CD4-positive, alpha-beta T cell treated with Interleukin-21 for 1 hour (primary cell): ENCODE measurements at regions not wholly inside any gene's neighbourhood (a gene's known extent, or its start where the extent isn't known, plus 50 kb on each side); places are given as distances from the start of the nearest gene placed in this dataset.

Experiments
- DNase-seq: peaks from one replicate; pipeline ENCODE4 v3.0.0-alpha.2; 2020

- DNase-seq: no peak
These were observed 153.0 kb downstream of the UXS1 start for GRCh38 chr2:106041150-106041549.

- DNase-seq: no peak
These were observed 154.3 kb downstream of the UXS1 start for GRCh38 chr2:106039634-106040315.

DNA sequence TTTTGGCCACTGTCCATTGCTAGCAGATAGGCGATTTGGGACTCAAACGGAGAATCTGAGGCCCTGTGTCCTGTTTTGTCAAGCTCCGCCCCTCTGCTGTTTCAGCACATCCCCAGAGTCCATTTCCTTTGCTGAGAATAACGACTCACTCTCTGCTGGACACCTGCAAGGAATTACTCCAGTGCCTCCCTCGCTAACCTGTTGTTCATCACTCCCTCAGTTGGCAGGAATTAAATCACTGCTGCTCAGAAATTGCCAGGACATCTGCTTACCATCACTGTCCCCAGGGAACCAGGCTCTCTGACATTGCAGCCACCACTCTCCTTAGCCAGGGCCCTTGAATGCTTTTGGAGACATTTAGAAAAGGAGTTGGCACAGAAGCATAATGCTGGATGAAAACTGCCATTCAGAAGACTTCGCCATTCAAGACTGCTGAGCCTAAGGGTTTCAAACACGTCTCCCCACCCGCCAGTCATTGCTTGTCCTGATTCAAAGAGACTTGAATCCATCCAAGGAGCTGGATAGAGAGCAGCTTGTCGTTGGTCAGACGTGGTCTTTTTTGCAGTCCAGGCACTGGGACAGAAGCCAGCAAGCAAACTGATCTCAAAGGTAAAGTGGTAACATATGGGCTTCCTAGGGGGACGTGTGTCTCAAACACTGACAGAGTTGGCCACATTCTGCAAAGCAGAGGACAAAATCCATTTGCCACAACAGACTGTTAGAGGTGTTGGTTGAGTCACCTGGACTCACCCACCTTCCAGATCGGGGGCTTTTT, 155.3 kb downstream of the UXS1 start:
- no peak for DNase-seq

- DNase-seq: no peak
These were observed 156.2 kb downstream of the UXS1 start for GRCh38 chr2:106037932-106038331.

GRCh38 chr2:106037262-106037661, 156.8 kb downstream of the UXS1 start:
- no peak for DNase-seq

DNA sequence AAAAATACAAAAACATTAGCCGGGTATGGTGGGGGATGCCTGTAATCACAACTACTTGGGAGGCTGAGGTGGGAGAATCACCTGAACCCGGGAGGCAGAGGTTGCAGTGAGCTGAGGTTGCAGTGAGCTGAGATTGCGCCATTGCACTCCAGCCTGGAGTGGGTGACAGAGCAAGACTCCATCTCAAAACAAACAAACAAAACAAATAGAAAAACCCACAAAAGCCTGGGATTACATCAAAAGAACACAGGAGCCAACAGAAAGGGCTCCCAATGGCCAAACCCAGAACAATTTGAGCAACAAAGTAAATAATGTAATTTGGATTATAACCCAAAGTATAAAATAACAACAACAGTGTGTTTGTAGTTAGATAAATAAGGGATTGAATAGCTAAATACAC, 159.8 kb downstream of the UXS1 start:
- no peak for DNase-seq

DNA sequence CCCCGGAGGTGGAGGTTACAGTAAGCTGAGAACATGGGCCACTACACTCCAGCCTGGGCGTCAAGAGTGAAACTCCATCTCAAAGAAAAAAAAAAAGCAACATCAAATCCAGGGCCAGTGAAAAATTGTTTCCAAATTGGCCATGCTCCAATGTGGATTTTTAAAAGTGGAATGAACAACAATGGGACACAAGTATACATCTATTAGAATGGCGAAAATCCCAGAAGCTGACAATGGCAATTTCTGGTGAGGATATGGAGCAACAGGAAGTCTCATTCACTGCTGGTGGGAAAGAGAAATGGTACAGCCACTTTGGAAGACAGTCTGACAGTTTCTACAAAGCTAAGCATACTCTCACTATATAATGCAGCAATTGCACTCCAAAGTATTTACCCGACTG, 161.4 kb downstream of the UXS1 start:
- no peak for DNase-seq

GRCh38 chr2:106030287-106031268, 163.5 kb downstream of the UXS1 start:
- no peak for DNase-seq

DNA sequence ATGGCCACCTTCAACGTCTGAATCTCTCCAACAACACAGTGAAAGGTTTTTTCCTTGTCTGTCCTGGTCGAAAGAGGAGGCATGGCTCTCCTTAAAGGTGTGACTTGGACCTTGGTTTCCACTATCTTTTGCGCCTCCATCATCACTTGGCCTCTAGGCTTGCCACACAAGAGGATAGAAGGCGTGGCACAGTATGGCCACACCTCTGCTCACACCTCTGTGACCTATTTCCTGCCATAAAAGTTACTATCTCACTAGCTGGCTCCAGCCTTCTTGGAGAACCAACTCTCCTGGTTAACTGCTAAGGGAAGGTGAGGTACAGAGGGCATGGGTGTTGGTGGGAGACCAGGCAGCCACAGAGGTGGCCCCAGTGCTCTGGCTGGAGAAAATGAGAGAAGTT, 165.9 kb downstream of the UXS1 start:
- peak; percentile 6 for DNase-seq

DNA sequence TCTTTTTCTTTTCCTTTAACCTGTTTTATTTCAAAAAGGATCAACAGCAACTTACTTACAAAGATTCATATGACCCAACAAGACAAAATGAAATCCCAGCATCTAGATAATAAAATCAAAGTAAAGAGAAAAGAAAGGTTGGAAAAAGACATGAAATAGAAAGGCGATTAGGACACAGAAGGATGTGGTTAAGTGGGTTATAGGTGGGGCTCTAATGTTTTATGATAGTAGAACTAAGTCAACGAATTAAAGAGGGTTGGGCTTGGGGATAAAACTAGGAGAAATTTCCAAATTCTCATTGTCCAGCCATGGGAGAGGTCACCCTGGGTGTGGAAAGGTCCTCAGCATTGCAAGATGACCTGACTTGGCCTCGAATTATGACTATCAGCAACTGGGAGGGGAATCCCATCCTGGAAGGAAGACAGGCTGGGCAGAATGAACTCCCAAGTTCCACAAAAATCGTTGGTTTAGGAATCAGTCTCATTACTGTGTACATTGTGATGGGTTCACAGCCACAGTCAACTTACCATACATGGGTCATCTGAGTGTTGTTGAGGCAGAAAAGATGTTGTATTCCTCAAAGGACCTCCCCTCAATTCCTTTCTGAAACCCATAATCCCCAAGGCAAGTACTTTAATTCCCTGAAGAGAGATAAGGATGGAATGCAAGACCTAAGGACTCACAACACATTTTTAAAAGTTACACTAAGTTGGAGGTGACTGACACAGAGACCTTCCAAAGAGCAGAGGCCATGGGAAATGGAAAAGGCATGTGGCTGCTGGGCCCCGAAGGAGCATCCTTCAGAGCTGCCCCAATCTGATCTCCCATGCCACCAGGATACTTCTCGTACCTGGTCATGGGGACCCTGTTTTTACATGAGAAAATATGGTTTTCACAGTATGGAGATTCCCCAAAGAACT, 167.6 kb downstream of the UXS1 start:
- no peak for DNase-seq

- no peak for DNase-seq
These were observed 168.3 kb downstream of the UXS1 start for GRCh38 chr2:106025796-106026195.

GRCh38 chr2:106021662-106022028, 172.5 kb downstream of the UXS1 start:
- DNase-seq: no peak

DNA sequence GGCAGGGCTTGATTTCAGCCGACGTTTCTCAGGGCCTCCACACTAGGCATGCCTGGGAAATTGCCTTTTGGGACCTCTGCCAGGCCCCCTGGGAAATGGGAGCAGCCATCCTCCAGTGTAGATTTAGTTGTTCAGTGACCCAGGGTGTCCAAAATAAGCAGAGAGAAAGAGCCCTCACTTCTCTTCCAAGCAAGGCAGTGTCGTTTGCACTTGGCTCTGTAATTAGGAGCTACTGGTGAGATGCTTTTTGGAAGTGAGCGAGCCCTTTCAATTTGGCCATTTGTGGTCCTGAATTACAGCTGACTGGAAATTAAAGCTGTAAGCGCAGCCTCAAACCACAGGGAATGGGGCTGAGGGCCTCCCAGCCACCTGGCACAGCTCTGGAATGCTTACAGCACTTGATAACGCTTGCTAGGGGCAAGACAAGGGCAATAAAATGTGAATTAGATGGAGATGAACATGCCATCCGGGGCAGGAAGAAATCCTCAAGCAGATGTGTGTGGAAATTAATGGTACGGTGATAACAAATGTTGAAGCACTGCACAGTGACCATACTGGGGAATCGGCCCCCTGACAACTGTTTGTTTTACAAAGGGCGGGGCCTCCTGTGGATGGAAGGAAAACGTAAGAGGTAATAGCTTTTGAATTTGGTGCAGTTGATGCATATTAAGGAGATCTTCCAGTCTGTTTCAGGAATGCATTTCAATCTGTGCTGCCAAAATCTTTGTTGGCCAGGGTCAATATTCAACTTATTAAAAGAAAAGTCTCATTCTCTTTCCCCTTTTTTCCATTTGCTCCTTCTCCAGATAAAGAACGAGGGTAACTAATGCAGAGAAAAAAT, 173.1 kb downstream of the UXS1 start:
- no peak for DNase-seq

DNA sequence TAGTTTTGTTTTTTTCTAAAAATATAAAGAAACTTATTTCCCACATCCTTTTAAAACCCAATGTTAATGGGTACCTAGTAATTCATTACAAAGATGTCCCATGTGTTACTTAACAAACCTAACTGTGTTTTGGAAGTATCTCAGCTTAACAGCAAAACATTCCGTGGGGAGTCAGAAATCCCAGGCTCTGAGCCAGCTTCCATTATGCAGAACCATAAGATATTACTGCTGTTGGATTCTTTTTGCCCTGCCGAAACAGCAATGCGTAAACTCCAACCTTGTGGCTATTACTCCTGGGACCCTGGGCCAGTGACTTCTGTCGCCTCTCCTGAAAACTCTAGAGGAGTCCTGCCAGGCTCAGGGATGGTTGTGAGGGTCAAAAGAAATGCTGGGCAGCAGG, 174.1 kb downstream of the UXS1 start:
- no peak for DNase-seq

DNA sequence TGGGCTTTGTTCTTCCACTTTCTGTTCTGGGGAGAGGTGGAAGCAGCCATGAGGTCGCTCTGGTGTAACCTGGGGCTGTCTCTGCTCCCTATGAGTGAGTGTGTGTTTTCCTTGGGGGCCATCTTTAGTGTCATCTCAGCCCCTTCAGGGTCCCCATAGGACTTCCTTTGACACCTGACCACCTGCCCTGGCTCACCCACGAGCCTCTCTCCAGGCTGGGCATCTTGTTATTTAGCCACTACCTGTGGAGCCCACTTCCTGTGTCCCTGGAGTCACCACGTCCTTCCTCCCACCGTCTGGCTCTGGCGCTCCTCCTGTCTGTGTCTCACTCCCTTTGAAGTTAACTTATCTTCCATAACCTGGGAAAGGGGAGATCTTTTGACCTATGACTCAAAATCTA, 176.0 kb downstream of the UXS1 start:
- DNase-seq: no peak

GRCh38 chr2:106012591-106013347, 181.3 kb downstream of the UXS1 start:
- no peak for DNase-seq

GRCh38 chr2:106012001-106012590, 182.0 kb downstream of the UXS1 start:
- no peak for DNase-seq

GRCh38 chr2:106011380-106011779, 182.7 kb downstream of the UXS1 start:
- no peak for DNase-seq

GRCh38 chr2:106010818-106011355, 183.2 kb downstream of the UXS1 start:
- DNase-seq: no peak

DNA sequence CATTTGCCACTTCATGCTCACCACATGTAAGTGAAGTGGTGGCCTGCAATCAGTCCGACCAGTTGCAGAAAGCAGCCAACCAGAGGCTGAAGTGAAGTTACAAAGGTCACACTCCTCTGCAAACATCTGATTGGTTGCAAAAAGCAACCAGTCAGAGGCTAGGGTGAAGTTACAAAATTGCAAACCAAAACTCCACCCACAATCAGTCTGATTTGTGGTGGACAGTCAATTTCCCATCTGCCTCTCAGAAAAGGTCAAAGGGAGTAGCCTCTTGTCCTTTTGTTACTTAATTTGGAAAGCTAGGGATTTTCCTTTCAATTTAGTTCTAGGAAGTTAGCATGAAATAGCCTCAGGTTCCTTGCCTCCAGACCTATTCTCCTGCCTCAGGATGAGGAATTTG, 185.0 kb downstream of the UXS1 start:
- no peak for DNase-seq
